GM23248 (cell line): ENCODE measurements at regions not wholly inside any gene's neighbourhood (a gene's known extent, or its start where the extent isn't known, plus 50 kb on each side); places are given as distances from the start of the nearest gene placed in this dataset.

Source experiments
- EZH2 ChIP-seq: fragments of 200-600 bp; sonication (generic); IDR thresholded peaks from 2 replicates; pipeline ENCODE4 v1.6.1; 2018; ENCODE audit warnings: antibody characterized with exemption, mild to moderate bottlenecking; ENCODE audit not compliant: insufficient read depth, poor library complexity, severe bottlenecking
- EZH2phosphoT487 ChIP-seq: fragments of 200-600 bp; sonication (generic); IDR thresholded peaks from 2 replicates; pipeline ENCODE4 v1.6.1; 2018; ENCODE audit warnings: antibody characterized with exemption, moderate library complexity, mild to moderate bottlenecking, low read depth; ENCODE audit not compliant: insufficient read depth

- TF ChIP-seq EZH2 (no peak), EZH2phosphoT487 (no peak)
Observed at GRCh38 chr1:91170571-91170970, 148.7 kb upstream of the ZNF644 start.
